Astrocyte (in vitro differentiated cells and primary cell): ENCODE measurements at regions not wholly inside any gene's neighbourhood (a gene's known extent, or its start where the extent isn't known, plus 50 kb on each side); places are given as distances from the start of the nearest gene placed in this dataset.

Experiments used
- DNase-seq: peaks from one replicate; pipeline ENCODE4 v3.0.0-alpha.2; 2010; ENCODE audit warnings: low read depth
- FAIRE-seq: peaks from 2 replicates; lab custom pipeline; 2011; peaks lifted over from hg19 to GRCh38; lab: Jason Lieb, UNC
- H2AFZ ChIP-seq: 2 replicates; pipeline ENCODE4 v1.6.0; 2012; ENCODE audit warnings: low read depth, low read length, inconsistent platforms
- H3K27ac ChIP-seq: 2 replicates; pipeline ENCODE4 v1.5.1; 2011; ENCODE audit warnings: low read depth, low read length, inconsistent platforms
- H3K27me3 ChIP-seq: 2 replicates; pipeline ENCODE4 v1.6.0; 2011; ENCODE audit warnings: low read length, inconsistent platforms; ENCODE audit not compliant: insufficient read depth
- H3K36me3 ChIP-seq: 2 replicates; pipeline ENCODE4 v1.5.1; 2011; ENCODE audit warnings: low read length, inconsistent platforms; ENCODE audit not compliant: insufficient read depth
- H3K4me1 ChIP-seq: 2 replicates; pipeline ENCODE4 v1.5.1; 2011; ENCODE audit warnings: low read length, inconsistent platforms; ENCODE audit not compliant: insufficient read depth
- H3K4me2 ChIP-seq: 2 replicates; pipeline ENCODE4 v1.6.0; 2012; ENCODE audit warnings: low read length, inconsistent platforms
- H3K4me3 ChIP-seq: 2 replicates; pipeline ENCODE4 v1.5.1; 2011; ENCODE audit warnings: low read depth, mild to moderate bottlenecking, low read length, inconsistent platforms; ENCODE audit not compliant: insufficient read depth
- H3K79me2 ChIP-seq: 2 replicates; pipeline ENCODE4 v1.6.0; 2012; ENCODE audit warnings: mild to moderate bottlenecking, low read length, inconsistent platforms; ENCODE audit not compliant: insufficient read depth
- H3K9ac ChIP-seq: 2 replicates; pipeline ENCODE4 v1.6.0; 2012; ENCODE audit warnings: mild to moderate bottlenecking, low read length, inconsistent platforms
- H3K9me3 ChIP-seq: 2 replicates; pipeline ENCODE4 v1.5.1; 2012; ENCODE audit warnings: low read depth, mild to moderate bottlenecking, low read length, inconsistent platforms; ENCODE audit not compliant: insufficient read depth
- H4K20me1 ChIP-seq: 2 replicates; pipeline ENCODE4 v1.6.0; 2012; ENCODE audit warnings: low read length, inconsistent platforms; ENCODE audit not compliant: insufficient read depth
- H3K27ac Mint-ChIP-seq: one replicate; pipeline ENCODE4 v1.8.0; 2021; ENCODE audit warnings: mild to moderate bottlenecking, mixed read lengths; ENCODE audit not compliant: unreplicated experiment
- H3K27me3 Mint-ChIP-seq: one replicate; pipeline ENCODE4 v1.8.0; 2021; ENCODE audit warnings: low read depth, mixed read lengths; ENCODE audit not compliant: unreplicated experiment
- H3K36me3 Mint-ChIP-seq: one replicate; pipeline ENCODE4 v1.8.0; 2021; ENCODE audit warnings: low read depth, mixed read lengths; ENCODE audit not compliant: unreplicated experiment
- H3K4me1 Mint-ChIP-seq: one replicate; pipeline ENCODE4 v1.8.0; 2021; ENCODE audit warnings: low read depth, mixed read lengths; ENCODE audit not compliant: unreplicated experiment
- H3K4me3 Mint-ChIP-seq: one replicate; pipeline ENCODE4 v1.8.0; 2021; ENCODE audit warnings: mild to moderate bottlenecking, moderate library complexity, mixed read lengths; ENCODE audit not compliant: unreplicated experiment
- H3K9me3 Mint-ChIP-seq: one replicate; pipeline ENCODE4 v1.8.0; 2021; ENCODE audit warnings: mild to moderate bottlenecking, mixed read lengths; ENCODE audit not compliant: unreplicated experiment
- CTCF ChIP-seq: IDR thresholded peaks from 2 replicates; pipeline ENCODE4 v1.5.1; 2011; ENCODE audit warnings: low read depth, mild to moderate bottlenecking, inconsistent platforms, low read length, moderate library complexity; ENCODE audit not compliant: insufficient read depth
- EZH2 ChIP-seq: IDR thresholded peaks from 2 replicates; pipeline ENCODE4 v1.6.1; 2012; ENCODE audit warnings: mild to moderate bottlenecking, low read length, inconsistent platforms; ENCODE audit not compliant: insufficient read depth

GRCh38 chr16:79962962-79963361, 362.4 kb upstream of the MAF start:
- peaks cover 10% of the 10 kb centered on the region for H3K27me3 Mint-ChIP-seq
- no peak overlapping the region for H3K4me3 Mint-ChIP-seq
- Histone ChIP-seq H3K36me3 (no peaks in the 10 kb centered on the region), H3K4me3 (no peak overlapping the region), H3K79me2 (no peaks in the 10 kb centered on the region), H4K20me1 (no peaks in the 10 kb centered on the region), H3K4me2 (no peak overlapping the region), H3K27ac (no peak overlapping the region), H3K4me1 (no peaks in the 10 kb centered on the region), H3K27me3 (no peaks in the 10 kb centered on the region), H2AFZ (no peak overlapping the region), H3K9me3 (no peaks in the 10 kb centered on the region), H3K9ac (no peak overlapping the region)
- peaks cover 7% of the 10 kb centered on the region for H3K9me3 Mint-ChIP-seq
- TF ChIP-seq CTCF: no peak
- TF ChIP-seq EZH2: no peak
- DNase-seq: no peak
- peaks cover 4% of the 10 kb centered on the region for H3K4me1 Mint-ChIP-seq
- FAIRE-seq: no peak
- no peak overlapping the region for H3K27ac Mint-ChIP-seq
- H3K36me3 Mint-ChIP-seq: no peaks in the 10 kb centered on the region

GRCh38 chr16:79959226-79959625, 358.7 kb upstream of the MAF start:
- Mint-ChIP-seq H3K4me3 (no peak overlapping the region), H3K9me3 (peaks cover 5% of the 10 kb centered on the region), H3K4me1 (no peaks in the 10 kb centered on the region), H3K27ac (no peak overlapping the region), H3K27me3 (peaks cover 7% of the 10 kb centered on the region), H3K36me3 (no peaks in the 10 kb centered on the region)
- Histone ChIP-seq H4K20me1 (no peaks in the 10 kb centered on the region), H3K27me3 (no peaks in the 10 kb centered on the region), H3K27ac (no peak overlapping the region), H2AFZ (no peak overlapping the region), H3K9me3 (no peaks in the 10 kb centered on the region), H3K9ac (no peak overlapping the region), H3K36me3 (no peaks in the 10 kb centered on the region), H3K4me2 (no peak overlapping the region), H3K79me2 (no peaks in the 10 kb centered on the region), H3K4me3 (no peak overlapping the region), H3K4me1 (no peaks in the 10 kb centered on the region)
- FAIRE-seq: no peak
- no peak for TF ChIP-seq EZH2
- TF ChIP-seq CTCF: no peak
- no peak for DNase-seq

GRCh38 chr16:79954921-79955705, 354.6 kb upstream of the MAF start:
- Mint-ChIP-seq H3K27ac (no peak overlapping the region), H3K4me1 (peaks cover 4% of the 10 kb centered on the region), H3K27me3 (peaks cover 2% of the 10 kb centered on the region), H3K36me3 (no peaks in the 10 kb centered on the region), H3K4me3 (no peak overlapping the region), H3K9me3 (peaks cover 3% of the 10 kb centered on the region)
- TF ChIP-seq EZH2 (no peak), CTCF (no peak)
- H3K4me1 ChIP-seq: no peaks in the 10 kb centered on the region
- H3K36me3 ChIP-seq: no peaks in the 10 kb centered on the region
- H3K27me3 ChIP-seq: no peaks in the 10 kb centered on the region
- H2AFZ ChIP-seq: no peak overlapping the region
- no peak overlapping the region for H3K9ac ChIP-seq
- no peak for FAIRE-seq
- H3K27ac ChIP-seq: no peak overlapping the region
- no peak overlapping the region for H3K4me2 ChIP-seq
- no peaks in the 10 kb centered on the region for H4K20me1 ChIP-seq
- no peak overlapping the region for H3K4me3 ChIP-seq
- H3K79me2 ChIP-seq: no peaks in the 10 kb centered on the region
- no peaks in the 10 kb centered on the region for H3K9me3 ChIP-seq
- no peak for DNase-seq
